GM13977 (cell line): ENCODE measurements at regions not wholly inside any gene's neighbourhood (a gene's known extent, or its start where the extent isn't known, plus 50 kb on each side); places are given as distances from the start of the nearest gene placed in this dataset.

Experiments
- DNase-seq: peaks from one replicate; pipeline ENCODE4 v3.0.0; 2012; ENCODE audit warnings: low spot score
- in situ Hi-C: fragments of 300-500 bp; cut with MboI; formaldehyde crosslinking; loops from one replicate; pipeline ENCODE4 v1.12.0; 2022; ENCODE audit warnings: low sequenced_read_pairs, low pct_unique_long_range_greater_than_20kb, mixed read lengths, inconsistent platforms; ENCODE audit not compliant: unreplicated experiment
- TF ChIP-seq, protein P1 (sequence below): IDR thresholded peaks from 2 replicates; pipeline ENCODE4 v1.5.1; 2012; ENCODE audit warnings: mild to moderate bottlenecking, control low read depth; ENCODE audit not compliant: insufficient read depth; ENCODE audit errors: extremely low read depth, missing control alignments

DNA sequence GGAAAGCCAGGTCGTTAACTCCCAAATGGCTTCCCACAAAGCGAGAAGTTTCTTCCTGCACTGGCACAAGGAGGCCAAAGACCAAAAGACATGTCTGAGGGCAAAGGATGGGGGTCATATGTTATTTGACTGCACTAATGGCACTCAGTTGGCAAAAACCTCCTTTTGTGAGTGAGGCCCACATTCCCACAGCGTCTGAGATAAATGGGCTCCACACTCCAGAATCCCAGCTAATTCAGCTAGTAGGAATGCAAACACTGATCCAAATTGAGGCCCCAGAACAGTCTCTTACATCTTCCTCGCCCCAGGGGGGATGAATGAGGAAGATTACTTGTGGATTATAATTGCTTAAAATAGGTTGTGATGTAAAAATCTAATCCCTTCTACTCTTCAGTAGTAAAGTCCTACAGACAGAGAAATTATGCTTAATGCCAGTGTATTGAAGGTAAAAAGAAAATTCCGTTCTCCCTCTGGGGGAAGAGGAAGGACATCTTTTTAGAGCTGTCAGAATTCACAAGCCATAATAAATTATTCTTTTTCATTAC, 86.4 kb upstream of the PIWIL1 start:
- TF ChIP-seq, protein P1, sequence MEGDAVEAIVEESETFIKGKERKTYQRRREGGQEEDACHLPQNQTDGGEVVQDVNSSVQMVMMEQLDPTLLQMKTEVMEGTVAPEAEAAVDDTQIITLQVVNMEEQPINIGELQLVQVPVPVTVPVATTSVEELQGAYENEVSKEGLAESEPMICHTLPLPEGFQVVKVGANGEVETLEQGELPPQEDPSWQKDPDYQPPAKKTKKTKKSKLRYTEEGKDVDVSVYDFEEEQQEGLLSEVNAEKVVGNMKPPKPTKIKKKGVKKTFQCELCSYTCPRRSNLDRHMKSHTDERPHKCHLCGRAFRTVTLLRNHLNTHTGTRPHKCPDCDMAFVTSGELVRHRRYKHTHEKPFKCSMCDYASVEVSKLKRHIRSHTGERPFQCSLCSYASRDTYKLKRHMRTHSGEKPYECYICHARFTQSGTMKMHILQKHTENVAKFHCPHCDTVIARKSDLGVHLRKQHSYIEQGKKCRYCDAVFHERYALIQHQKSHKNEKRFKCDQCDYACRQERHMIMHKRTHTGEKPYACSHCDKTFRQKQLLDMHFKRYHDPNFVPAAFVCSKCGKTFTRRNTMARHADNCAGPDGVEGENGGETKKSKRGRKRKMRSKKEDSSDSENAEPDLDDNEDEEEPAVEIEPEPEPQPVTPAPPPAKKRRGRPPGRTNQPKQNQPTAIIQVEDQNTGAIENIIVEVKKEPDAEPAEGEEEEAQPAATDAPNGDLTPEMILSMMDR, result no peak
- DNase-seq, result no peak
- in situ Hi-C loops, result no loop called here

DNA sequence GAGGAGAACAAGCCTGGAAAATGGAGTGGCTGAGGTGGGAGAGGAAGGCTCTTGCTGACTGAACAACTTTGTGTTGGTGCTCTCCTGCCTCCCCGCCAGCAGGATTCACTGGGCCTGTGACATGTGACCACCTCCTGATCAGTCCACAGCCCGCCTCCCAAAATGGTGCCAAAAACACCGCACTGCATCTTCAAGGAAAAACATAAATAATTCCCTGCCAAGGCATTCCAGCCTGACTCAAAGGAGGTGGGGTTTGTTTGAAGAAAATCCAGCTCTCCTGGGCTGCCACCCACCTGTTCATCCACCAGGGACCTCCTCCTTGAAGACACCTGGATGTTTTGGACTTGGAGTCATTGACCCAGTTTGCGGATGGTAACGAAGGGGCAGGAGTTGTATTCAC, 83.8 kb upstream of the PIWIL1 start:
- no peak for DNase-seq
- in situ Hi-C loops, result no loop called here
- TF ChIP-seq, protein P1, result no peak

DNA sequence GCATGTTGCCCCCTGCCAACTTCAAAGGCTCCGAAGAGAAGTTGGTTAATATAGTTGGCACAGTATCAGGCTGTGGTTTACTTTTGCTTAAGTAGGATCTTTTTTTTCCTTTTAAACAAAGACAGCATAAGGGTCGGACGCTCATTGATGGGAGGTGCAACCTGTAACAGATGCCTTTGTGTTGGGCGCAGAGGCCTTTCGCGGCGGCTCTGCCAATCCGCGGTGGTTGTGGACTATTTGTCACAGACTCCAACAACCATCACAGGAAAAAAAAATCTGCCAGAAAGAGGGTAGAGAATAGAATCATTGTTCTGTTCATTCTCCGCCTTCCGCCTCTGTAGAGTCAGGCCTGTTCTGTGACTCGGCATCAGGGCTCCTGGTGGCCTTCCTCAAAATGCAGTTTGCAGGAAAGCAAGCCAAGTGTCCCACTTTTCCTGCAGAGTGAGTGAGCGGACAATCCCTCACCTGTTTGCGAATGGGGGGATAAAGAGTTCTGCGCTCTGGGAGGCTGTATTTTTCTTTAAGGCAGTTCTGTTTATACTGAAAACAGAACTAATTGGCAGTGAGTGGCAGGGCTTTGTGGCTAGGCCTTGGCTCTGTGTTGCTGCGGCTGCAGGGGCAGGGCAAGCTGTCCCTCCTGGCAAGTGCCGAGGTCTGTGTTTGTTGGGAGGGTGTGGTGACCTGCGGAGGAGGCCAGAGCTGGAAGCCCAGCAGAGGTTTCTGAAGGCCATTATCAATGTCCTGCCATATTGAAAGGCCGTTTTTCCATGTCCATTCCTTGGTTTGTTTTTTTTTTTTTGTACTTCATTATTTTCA, 83.0 kb upstream of the PIWIL1 start:
- DNase-seq, result no peak
- in situ Hi-C loops, result no loop called here
- TF ChIP-seq, protein P1, result no peak

DNA sequence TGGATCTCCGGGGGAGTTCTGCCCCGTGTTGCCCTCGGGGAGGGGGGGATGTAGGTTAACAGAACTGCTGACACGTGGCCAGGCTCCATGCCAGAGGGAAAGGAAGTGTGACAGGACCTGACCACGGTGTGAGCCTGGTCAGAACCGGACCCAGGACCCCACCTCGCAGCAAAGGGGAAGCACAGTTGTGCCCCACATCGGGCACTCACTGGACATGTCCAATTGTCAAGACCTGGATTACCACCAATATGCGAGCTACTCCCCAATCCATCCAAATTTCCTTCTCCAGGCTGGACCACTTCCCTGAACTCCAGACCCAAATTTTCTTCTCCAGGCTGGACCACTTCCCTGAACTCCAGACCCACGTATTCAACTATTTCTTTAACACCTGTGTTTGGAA, 78.8 kb upstream of the PIWIL1 start:
- in situ Hi-C loops, result no loop called here
- no peak for DNase-seq
- TF ChIP-seq, protein P1, result no peak

DNA sequence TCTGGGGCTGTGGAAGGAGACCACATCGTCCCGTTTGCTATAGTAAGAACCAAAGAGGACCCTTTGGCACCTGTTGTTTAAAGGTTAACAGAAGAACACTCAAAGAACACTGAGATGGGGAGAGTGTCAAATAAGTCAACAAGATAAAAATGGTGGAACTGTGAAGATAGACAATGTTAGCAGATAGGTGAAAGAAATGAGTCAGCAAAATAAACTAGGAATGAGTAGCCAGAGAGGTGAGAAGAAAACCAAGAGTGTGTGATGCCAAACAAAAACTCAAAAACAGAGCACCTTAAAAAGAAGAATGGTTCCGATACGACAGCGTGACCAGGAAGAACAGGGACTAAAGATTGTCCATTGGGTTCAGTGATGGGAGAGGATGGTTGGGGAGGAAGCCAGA, 74.7 kb upstream of the PIWIL1 start:
- DNase-seq, result no peak
- TF ChIP-seq, protein P1, result no peak
- in situ Hi-C loops, result no loop called here

DNA sequence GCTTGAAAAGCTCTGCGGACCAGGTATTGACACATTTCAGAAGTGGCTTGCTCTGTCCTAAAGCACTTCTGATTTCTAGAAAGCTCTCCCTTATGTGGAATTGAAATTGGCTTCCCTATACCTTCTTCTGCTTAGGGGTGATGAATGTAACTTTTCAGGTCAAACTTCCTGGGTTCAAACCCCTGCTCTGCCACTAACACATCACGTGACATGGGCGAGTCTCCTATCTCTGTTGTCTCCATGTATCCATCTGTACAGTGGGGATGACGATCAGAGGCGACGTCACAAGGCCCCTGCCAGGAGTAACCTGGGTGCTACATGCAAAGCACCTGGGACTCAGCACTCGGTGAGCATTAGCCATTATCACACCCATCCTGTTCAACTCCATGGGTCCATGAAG, 73.7 kb upstream of the PIWIL1 start:
- DNase-seq, result no peak
- TF ChIP-seq, protein P1, result no peak
- in situ Hi-C loops, result no loop called here

DNA sequence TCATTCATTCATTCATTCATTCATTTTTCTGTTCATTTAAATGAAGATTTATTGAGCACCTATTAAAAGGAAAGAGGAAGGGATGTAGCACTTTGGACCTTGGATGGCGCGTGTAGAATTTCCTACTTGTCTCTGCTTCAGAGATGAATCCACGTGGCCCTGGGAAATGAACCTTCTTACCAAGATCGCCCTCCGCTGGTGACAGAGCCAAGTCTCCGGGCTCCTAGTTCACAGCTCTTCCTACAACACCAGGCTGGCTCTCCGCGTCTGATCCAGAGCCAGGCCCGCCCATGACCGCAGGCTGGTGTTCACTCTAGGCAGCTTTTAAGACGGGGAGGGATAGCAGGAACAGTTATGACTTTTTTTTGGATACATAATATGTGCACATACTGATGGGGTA, 70.9 kb upstream of the PIWIL1 start:
- DNase-seq, result no peak
- in situ Hi-C loops, result no loop called here
- TF ChIP-seq, protein P1, result no peak
